ENCODE measurements at regions not wholly inside any gene's neighbourhood (a gene's known extent, or its start where the extent isn't known, plus 50 kb on each side); places are given as distances from the start of the nearest gene placed in this dataset.
A peak's percentile ranks its signal among the peaks of the same experiment; 100 is the strongest.

GRCh38 chr10:42981358-42982236 lies 95.3 kb upstream of the RET start:
- peaks cover 1% of the 10 kb centered on the region for H3K4me1 Mint-ChIP-seq
- H3K27ac Mint-ChIP-seq, result no peak overlapping the region
- DNase-seq, result no peak
- H3K27me3 Mint-ChIP-seq, result no peaks in the 10 kb centered on the region
- H3K4me3 Mint-ChIP-seq, result no peak overlapping the region
- H3K36me3 Mint-ChIP-seq, result no peaks in the 10 kb centered on the region
- no peaks in the 10 kb centered on the region for H3K9me3 Mint-ChIP-seq

- no peak for DNase-seq
- Mint-ChIP-seq H3K4me1 (peaks cover 6% of the 10 kb centered on the region), H3K4me3 (no peak overlapping the region), H3K27ac (no peak overlapping the region), H3K27me3 (no peaks in the 10 kb centered on the region), H3K9me3 (no peaks in the 10 kb centered on the region), H3K36me3 (no peaks in the 10 kb centered on the region)
These were observed 93.9 kb upstream of the RET start for GRCh38 chr10:42982891-42983506.

- DNase-seq, result no peak
- peaks cover 7% of the 10 kb centered on the region for H3K4me1 Mint-ChIP-seq
- no peak overlapping the region for H3K4me3 Mint-ChIP-seq
- no peaks in the 10 kb centered on the region for H3K9me3 Mint-ChIP-seq
- no peaks in the 10 kb centered on the region for H3K36me3 Mint-ChIP-seq
- H3K27me3 Mint-ChIP-seq, result no peaks in the 10 kb centered on the region
- H3K27ac Mint-ChIP-seq, result no peak overlapping the region
These were observed 93.3 kb upstream of the RET start for GRCh38 chr10:42983591-42983990.

GRCh38 chr10:42984035-42984610 lies 92.7 kb upstream of the RET start:
- H3K27ac Mint-ChIP-seq, result no peak overlapping the region
- no peaks in the 10 kb centered on the region for H3K9me3 Mint-ChIP-seq
- H3K36me3 Mint-ChIP-seq, result no peaks in the 10 kb centered on the region
- no peak for DNase-seq
- no peaks in the 10 kb centered on the region for H3K27me3 Mint-ChIP-seq
- H3K4me3 Mint-ChIP-seq, result no peak overlapping the region
- H3K4me1 Mint-ChIP-seq, result peaks cover 12% of the 10 kb centered on the region

GRCh38 chr10:42984761-42985325 lies 92.0 kb upstream of the RET start:
- Mint-ChIP-seq H3K27ac (no peak overlapping the region), H3K4me1 (peaks cover 15% of the 10 kb centered on the region)
- no peak for DNase-seq

GRCh38 chr10:42985436-42986316 lies 91.2 kb upstream of the RET start:
- Mint-ChIP-seq H3K4me1 (peaks cover 18% of the 10 kb centered on the region), H3K9me3 (no peaks in the 10 kb centered on the region), H3K27ac (no peak overlapping the region), H3K27me3 (no peaks in the 10 kb centered on the region), H3K4me3 (no peak overlapping the region), H3K36me3 (no peaks in the 10 kb centered on the region)
- no peak for DNase-seq

More at GRCh38 chr10:42984761-42985325, 92.0 kb upstream of the RET start:
- no peaks in the 10 kb centered on the region for H3K9me3 Mint-ChIP-seq
- no peak overlapping the region for H3K4me3 Mint-ChIP-seq
- no peaks in the 10 kb centered on the region for H3K27me3 Mint-ChIP-seq
- H3K36me3 Mint-ChIP-seq, result no peaks in the 10 kb centered on the region

- no peak for DNase-seq
- Mint-ChIP-seq H3K27me3 (no peaks in the 10 kb centered on the region), H3K27ac (no peak overlapping the region), H3K4me1 (peaks cover 19% of the 10 kb centered on the region), H3K9me3 (no peaks in the 10 kb centered on the region), H3K36me3 (no peaks in the 10 kb centered on the region), H3K4me3 (no peak overlapping the region)
These were observed 90.2 kb upstream of the RET start for GRCh38 chr10:42986633-42987032.

- peaks cover 19% of the 10 kb centered on the region for H3K4me1 Mint-ChIP-seq
- H3K9me3 Mint-ChIP-seq, result no peaks in the 10 kb centered on the region
- no peak overlapping the region for H3K27ac Mint-ChIP-seq
- no peaks in the 10 kb centered on the region for H3K36me3 Mint-ChIP-seq
- DNase-seq, result no peak
- H3K27me3 Mint-ChIP-seq, result no peaks in the 10 kb centered on the region
- no peak overlapping the region for H3K4me3 Mint-ChIP-seq
These were observed 89.7 kb upstream of the RET start for GRCh38 chr10:42987121-42987541.

- Mint-ChIP-seq H3K36me3 (no peaks in the 10 kb centered on the region), H3K4me1 (peaks cover 19% of the 10 kb centered on the region), H3K9me3 (no peaks in the 10 kb centered on the region), H3K4me3 (no peak overlapping the region), H3K27ac (no peak overlapping the region), H3K27me3 (no peaks in the 10 kb centered on the region)
- DNase-seq, result no peak
These were observed 89.3 kb upstream of the RET start for GRCh38 chr10:42987575-42987974.

GRCh38 chr10:42988069-42988468 lies 88.8 kb upstream of the RET start:
- Mint-ChIP-seq H3K27ac (no peak overlapping the region), H3K4me3 (no peak overlapping the region), H3K27me3 (no peaks in the 10 kb centered on the region), H3K4me1 (peaks cover 19% of the 10 kb centered on the region), H3K36me3 (no peaks in the 10 kb centered on the region), H3K9me3 (no peaks in the 10 kb centered on the region)
- DNase-seq, result no peak

GRCh38 chr10:42988517-42989395 lies 88.1 kb upstream of the RET start:
- no peaks in the 10 kb centered on the region for H3K36me3 Mint-ChIP-seq
- no peaks in the 10 kb centered on the region for H3K27me3 Mint-ChIP-seq
- H3K9me3 Mint-ChIP-seq, result no peaks in the 10 kb centered on the region
- H3K4me3 Mint-ChIP-seq, result no peak overlapping the region
- H3K4me1 Mint-ChIP-seq, result peaks cover 19% of the 10 kb centered on the region
- H3K27ac Mint-ChIP-seq, result peak overlapping the region; percentile 7
- DNase-seq, result peak; percentile 44

GRCh38 chr10:42989481-42989921 lies 87.4 kb upstream of the RET start:
- Mint-ChIP-seq H3K36me3 (no peaks in the 10 kb centered on the region), H3K27ac (no peak overlapping the region), H3K27me3 (no peaks in the 10 kb centered on the region), H3K9me3 (no peaks in the 10 kb centered on the region), H3K4me1 (peaks cover 19% of the 10 kb centered on the region), H3K4me3 (no peak overlapping the region)
- no peak for DNase-seq

- Mint-ChIP-seq H3K27me3 (no peaks in the 10 kb centered on the region), H3K27ac (no peak overlapping the region), H3K36me3 (no peaks in the 10 kb centered on the region), H3K9me3 (no peaks in the 10 kb centered on the region), H3K4me1 (peaks cover 19% of the 10 kb centered on the region), H3K4me3 (no peak overlapping the region)
- no peak for DNase-seq
These were observed 86.7 kb upstream of the RET start for GRCh38 chr10:42990016-42990720.
